ENCODE measurements at regions not wholly inside any gene's neighbourhood (a gene's known extent, or its start where the extent isn't known, plus 50 kb on each side); places are given as distances from the start of the nearest gene placed in this dataset.

DNA sequence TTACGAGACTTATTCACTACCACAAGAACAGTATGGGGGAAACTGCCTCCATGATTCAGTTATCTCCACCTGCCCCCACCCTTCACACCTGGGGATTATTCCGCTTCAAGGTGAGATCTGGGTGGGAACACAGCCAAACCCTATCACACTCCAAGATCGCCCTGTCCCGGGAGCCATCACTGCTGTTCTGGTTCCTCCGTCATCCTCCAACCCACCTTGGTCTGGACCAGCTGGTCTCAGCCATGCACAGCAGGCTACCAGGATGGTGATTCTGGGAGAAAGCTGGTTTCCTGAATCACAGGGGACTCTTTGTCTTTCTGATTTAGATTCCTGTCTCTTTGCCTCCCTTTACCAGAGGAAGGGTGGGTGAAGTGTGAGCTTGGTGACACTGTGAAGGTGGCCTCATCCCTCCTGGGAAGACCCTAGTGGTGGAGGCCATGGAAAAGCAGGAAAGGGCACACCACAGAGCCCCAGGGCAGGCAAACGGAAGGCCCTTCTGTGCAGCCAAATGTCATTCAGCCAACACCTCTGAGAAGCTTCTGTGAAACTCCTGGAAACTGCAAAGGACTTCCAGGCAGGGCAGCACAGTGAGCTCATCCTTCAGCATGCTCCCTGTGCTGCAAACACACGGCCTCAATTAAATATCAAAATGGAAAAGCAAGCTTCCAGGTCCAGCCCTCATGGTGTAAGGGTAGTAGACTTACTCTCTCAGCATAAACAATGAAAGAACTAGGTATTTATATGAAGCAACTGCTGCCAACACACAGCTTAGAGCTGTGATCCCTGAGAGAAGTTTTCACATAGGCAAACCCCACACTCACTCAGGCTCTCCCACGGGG, 169.8 kb downstream of the ANKRD60 start:
- Mint-ChIP-seq H3K36me3 (ENCODE audit: low read depth) (no peaks in the 10 kb centered on the region), H3K27me3 (peaks cover 23% of the 10 kb centered on the region), H3K27ac (no peak overlapping the region), H3K4me3 (no peak overlapping the region), H3K4me1 (no peaks in the 10 kb centered on the region), H3K9me3 (peaks cover 5% of the 10 kb centered on the region)
- no peak for ATAC-seq
- no peak for DNase-seq

DNA sequence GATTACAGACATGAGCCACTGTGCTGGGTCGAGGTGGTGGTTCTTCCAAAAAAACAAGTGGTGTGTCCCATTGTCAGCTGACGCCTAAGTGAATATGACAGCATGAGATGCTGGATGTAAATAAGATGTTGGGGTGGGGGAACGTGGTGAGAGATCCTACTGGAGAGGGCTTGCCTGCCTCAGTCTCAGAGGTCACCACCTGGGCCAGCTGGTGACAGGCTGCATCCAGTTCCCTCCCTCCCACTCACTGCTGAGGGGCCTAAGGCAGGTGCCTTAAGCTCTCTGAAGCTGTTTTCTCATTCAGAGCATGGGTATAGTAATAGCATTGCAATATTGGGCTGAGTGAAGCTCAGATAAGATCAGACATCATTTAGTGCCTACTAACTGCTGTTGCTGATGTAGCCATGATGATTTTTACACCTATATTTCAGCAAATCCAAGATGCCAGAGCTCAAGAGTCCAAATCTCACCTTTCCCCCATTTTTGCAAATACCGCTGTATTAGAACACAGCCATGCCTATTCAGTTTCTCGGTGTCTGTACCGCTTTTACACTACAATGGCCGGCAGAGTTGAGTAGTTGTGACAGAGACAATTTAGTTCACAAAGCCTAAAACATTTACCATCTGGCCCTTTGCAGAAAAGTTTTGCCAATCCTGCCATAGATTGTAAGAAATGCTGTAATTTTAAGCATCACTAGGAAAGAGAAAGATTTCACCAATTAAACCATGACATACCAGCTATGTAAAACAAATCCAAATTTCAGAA, 171.3 kb downstream of the ANKRD60 start:
- Mint-ChIP-seq H3K27ac (no peak overlapping the region), H3K27me3 (peaks cover 26% of the 10 kb centered on the region), H3K4me1 (no peaks in the 10 kb centered on the region), H3K36me3 (ENCODE audit: low read depth) (no peaks in the 10 kb centered on the region), H3K4me3 (no peak overlapping the region), H3K9me3 (no peaks in the 10 kb centered on the region)
- no peak for ATAC-seq
- DNase-seq = no peak

DNA sequence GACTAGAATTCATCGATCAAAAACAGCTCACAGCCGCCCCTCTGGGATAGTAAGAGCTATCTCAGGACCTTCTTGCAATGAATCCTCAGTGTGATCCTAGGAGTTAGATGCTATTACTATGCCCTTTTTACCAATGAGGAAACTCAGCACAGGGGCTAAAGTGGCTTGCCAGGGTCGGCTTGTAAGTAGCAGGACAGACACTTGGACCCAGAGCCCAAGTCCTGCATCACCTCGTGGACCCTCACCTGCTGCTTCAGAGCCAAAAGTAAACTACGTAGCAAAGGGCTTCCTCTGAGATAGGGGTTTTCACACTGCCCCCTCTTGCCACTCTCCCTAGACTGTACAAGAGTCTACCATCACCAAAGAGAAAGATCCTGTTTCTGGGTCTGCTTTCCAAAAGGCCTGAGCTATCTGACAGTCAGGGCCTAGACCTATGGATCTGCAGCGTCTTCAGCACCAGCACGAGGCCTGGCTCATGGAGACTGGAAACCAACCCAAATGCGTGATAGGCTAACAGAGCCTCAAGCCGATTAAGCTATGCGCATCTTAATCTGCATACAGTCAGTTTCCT, 172.3 kb downstream of the ANKRD60 start:
- ATAC-seq (no peak), DNase-seq (no peak)
- Mint-ChIP-seq H3K4me1 (no peaks in the 10 kb centered on the region), H3K27me3 (peaks cover 29% of the 10 kb centered on the region), H3K27ac (no peak overlapping the region), H3K36me3 (ENCODE audit: low read depth) (no peaks in the 10 kb centered on the region), H3K9me3 (peaks cover 7% of the 10 kb centered on the region), H3K4me3 (no peak overlapping the region)

DNA sequence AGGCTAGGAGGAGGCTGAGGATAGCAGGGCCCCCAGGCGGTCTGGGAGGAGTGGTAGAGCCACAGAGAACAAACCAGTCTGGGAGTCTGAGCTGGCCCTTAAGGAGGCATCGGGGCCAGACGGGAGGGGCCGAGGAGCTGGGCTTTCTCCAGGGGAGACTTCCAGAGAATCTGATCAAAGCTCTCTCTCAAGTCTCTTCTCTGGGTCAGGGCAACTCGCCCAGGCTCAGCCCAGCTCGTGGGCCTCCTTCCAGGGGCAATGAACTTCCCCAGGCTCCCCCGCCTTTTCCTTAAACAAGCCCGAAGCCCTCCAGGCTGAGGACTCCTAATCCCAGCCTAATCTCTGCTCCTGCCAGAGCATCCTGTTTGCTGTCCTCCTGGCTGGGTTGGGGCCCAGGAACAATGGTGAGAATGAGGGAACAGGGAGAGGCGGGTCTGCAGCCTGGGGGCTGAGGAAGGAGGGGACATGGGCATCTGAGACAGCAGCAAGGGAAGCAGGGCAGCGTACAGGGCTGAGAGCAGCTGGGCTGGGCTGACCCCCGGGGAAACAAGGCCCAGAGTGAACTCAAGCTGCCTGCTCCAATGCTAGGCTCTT, 173.6 kb downstream of the ANKRD60 start:
- no peaks in the 10 kb centered on the region for H3K4me1 Mint-ChIP-seq

DNA sequence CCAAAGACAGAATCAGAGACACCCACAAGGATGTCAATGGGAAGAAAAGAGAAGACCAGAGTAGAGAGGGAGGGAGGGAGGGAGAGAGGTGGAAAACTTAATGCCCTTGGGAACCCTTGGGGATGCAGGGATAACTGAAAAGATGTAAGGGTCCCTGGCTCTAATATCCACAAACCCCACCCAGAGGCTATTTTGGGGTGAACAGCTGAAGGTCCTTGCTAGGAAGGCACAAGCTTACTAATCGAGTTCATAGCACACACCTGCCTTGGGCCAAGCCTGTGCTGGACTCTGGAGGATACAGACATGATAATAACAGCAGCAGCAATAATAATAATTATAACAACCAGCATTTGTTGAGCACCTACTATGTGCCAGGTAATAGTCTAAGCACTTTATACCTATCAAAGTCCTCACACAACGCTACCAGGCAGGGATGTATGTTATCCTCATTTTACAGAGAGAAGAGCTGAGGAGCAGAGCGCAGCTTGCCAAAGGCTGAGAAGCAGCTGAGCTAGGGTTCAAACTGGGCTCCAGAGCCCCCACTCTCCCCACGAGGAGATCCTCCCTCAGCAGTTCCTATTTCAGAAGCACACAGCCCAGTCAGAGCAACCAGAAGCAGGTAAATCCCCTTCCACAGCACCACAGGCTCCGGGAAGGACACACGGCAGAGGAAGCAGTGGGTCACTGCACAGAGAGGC, 174.2 kb downstream of the ANKRD60 start:
- no peak for ATAC-seq
- no peaks in the 10 kb centered on the region for H3K36me3 Mint-ChIP-seq (ENCODE audit: low read depth)

More for the DNA sequence above, 173.6 kb downstream of the ANKRD60 start:
- peaks cover 25% of the 10 kb centered on the region for H3K27me3 Mint-ChIP-seq
- no peak for DNase-seq
- H3K27ac Mint-ChIP-seq = no peak overlapping the region
- H3K36me3 Mint-ChIP-seq (ENCODE audit: low read depth) = no peaks in the 10 kb centered on the region
- ATAC-seq = no peak
- H3K9me3 Mint-ChIP-seq = peaks cover 15% of the 10 kb centered on the region
- H3K4me3 Mint-ChIP-seq = no peak overlapping the region

DNA sequence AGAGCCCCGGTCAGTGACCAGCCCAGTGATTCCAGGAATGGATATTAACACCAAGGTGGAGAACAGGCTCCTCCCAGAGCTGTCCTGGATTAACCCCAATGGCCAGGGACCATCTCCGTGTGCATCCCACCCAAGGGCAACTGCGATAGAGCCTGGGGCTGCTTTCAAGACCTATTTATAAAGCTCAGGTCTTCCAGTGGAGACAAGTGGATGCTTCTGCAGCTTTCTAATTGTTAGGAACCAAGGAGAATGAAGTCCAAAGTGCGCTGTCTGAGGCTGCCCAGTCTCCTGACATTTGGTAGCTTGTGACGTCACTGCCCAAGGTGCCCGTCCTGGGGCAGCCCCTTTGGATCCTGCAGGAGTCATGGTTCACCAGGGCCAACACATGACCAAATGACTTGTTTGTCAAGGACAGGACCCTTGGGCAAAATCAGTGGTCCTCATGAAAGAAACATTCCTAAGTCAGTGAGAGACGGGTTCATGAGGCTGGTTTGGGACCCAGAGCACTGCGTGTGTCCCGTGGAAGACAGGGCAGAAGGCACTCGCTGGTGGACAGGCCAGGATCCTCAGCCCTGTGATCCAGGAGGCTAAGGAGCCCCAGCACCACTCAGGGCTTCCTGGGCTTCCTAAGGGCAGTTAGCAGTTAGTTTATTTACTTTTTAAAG, 174.9 kb downstream of the ANKRD60 start:
- Mint-ChIP-seq H3K4me1 (no peaks in the 10 kb centered on the region), H3K4me3 (no peak overlapping the region), H3K27ac (no peak overlapping the region), H3K9me3 (peaks cover 15% of the 10 kb centered on the region), H3K27me3 (peaks cover 15% of the 10 kb centered on the region), H3K36me3 (ENCODE audit: low read depth) (no peaks in the 10 kb centered on the region)
- ATAC-seq (no peak), DNase-seq (no peak)

More for the DNA sequence above, 174.2 kb downstream of the ANKRD60 start:
- no peak overlapping the region for H3K4me3 Mint-ChIP-seq
- no peaks in the 10 kb centered on the region for H3K4me1 Mint-ChIP-seq
- H3K27me3 Mint-ChIP-seq = peaks cover 18% of the 10 kb centered on the region
- no peak overlapping the region for H3K27ac Mint-ChIP-seq
- no peak for DNase-seq
- H3K9me3 Mint-ChIP-seq = peaks cover 15% of the 10 kb centered on the region

DNA sequence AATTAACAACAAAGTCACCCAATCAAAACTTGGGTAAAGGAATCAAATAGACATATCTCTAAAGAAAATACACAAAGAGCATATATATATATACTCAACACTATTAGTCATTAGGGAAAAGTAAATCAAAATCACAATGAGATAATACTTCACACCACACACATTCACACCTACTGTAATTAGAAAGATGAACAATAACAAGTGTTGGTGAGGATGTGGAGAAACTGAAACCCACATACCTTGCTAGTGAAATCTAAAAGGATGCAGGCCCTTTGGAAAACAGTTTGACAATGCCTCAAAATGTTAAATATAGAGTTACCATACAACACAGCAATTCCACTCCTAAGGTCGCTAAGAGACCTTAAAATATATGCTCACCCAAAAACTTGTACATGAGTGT, 177.1 kb downstream of the ANKRD60 start:
- ATAC-seq = no peak
- no peak for DNase-seq
- Mint-ChIP-seq H3K27ac (no peak overlapping the region), H3K9me3 (peaks cover 15% of the 10 kb centered on the region), H3K4me3 (no peak overlapping the region), H3K4me1 (no peaks in the 10 kb centered on the region), H3K36me3 (ENCODE audit: low read depth) (no peaks in the 10 kb centered on the region), H3K27me3 (peaks cover 9% of the 10 kb centered on the region)

DNA sequence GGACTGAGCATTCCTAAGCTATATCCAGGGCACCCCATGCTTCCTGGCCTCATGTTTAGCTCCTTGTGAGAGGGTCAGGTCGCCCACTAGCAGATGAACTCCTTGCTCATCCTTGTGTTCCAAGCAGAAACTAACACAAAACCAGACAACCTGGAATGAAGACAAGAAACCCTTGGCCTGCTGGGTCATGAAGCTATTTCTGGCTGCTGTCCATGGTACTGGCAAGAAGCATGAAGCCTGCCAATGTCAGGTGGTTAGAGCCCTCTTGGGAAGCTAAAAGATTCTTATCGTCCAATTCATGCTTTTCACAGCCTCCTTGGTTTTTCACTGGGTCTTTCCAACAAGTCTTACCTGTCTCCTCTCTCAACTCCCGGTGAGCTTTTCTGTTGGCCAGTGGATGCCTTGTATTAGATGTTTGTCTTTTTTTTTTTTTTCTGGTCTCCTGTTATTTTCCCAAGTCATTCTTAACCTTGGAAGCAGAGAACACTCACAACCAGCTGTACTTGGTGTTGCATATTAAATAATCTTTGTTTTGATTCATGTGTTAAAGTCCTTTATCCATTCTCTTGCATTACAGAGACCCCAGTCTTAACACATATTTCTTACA, 180.3 kb downstream of the ANKRD60 start:
- Mint-ChIP-seq H3K36me3 (ENCODE audit: low read depth) (no peaks in the 10 kb centered on the region), H3K27ac (no peak overlapping the region)

DNA sequence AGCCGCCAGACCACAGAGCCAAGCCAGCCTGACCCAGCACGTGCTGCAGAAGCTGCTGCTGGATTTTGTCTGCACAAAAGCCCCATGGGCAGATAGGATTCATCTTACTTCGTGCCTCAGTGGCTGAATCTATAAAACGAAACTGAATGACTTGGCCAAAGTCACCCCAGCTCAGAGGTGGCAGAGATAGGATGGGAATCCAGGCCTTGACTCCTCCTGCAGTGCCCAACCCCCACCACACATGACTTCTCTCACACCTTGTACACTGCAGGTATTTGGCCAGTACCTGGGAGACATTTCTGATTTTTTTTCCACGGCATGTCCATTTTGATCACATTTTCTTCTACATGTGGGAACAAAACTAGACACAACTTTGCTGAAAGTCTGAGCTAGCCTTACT, 182.1 kb downstream of the ANKRD60 start:
- no peak overlapping the region for H3K27ac Mint-ChIP-seq
- ATAC-seq (no peak), DNase-seq (no peak)
- no peaks in the 10 kb centered on the region for H3K4me1 Mint-ChIP-seq
- peaks cover 4% of the 10 kb centered on the region for H3K27me3 Mint-ChIP-seq
- no peak overlapping the region for H3K4me3 Mint-ChIP-seq
- H3K36me3 Mint-ChIP-seq (ENCODE audit: low read depth) = no peaks in the 10 kb centered on the region
- H3K9me3 Mint-ChIP-seq = peaks cover 9% of the 10 kb centered on the region

More for the DNA sequence above, 180.3 kb downstream of the ANKRD60 start:
- no peaks in the 10 kb centered on the region for H3K4me1 Mint-ChIP-seq
- ATAC-seq (no peak), DNase-seq (no peak)
- peaks cover 10% of the 10 kb centered on the region for H3K27me3 Mint-ChIP-seq
- H3K9me3 Mint-ChIP-seq = peaks cover 15% of the 10 kb centered on the region
- no peak overlapping the region for H3K4me3 Mint-ChIP-seq

DNA sequence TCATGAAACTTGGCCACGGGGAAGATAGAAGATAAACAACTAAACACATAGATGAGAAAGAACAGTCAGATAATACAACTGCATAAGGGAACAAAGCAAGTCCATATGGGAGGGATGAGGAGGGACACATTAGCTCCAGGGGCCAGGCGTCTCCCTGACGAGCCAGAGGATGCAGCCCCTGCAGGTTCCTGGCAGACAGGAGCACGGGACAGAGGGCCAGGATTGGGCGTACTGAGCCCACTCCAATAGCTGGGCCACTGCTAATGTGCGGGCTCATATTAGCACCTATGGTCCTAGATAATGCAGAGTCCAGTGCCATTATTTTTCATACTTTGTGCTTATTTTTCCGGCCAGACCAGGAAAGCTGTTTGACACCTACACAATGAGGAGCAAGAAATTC, 182.9 kb downstream of the ANKRD60 start:
- H3K9me3 Mint-ChIP-seq = peaks cover 6% of the 10 kb centered on the region
- peaks cover 4% of the 10 kb centered on the region for H3K27me3 Mint-ChIP-seq
- ATAC-seq (no peak), DNase-seq (no peak)
- no peak overlapping the region for H3K27ac Mint-ChIP-seq
- no peak overlapping the region for H3K4me3 Mint-ChIP-seq
- H3K36me3 Mint-ChIP-seq (ENCODE audit: low read depth) = no peaks in the 10 kb centered on the region
- no peaks in the 10 kb centered on the region for H3K4me1 Mint-ChIP-seq

DNA sequence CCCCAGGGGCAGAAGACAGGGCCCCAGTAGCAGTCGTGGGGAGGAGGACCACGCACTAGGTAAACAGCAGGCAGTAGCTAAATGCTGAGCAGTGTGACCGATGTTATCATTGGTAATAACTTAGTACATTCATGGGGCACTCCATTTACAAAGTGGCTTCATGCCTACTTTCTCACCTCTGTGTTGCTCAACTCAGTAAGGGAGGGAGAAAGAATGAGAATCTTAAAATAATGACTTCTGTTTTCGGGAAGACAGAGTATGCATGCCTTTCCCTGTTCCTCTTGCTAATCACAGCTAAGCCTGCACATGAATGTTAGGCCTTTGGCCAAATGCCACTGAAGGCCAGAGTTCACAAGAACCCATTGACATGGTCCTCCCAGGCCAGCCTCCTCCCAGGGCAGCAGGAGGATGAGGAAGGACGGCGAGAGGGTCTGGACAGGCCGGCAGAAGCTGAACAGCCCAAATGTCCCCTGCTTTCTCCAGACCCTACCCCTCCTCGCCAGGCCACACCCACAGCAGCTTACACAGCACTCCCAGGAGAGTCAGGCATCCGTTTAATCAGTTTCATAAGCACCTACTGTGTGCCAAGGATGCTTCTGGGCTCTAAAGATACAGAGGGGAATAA, 183.4 kb downstream of the ANKRD60 start:
- no peaks in the 10 kb centered on the region for H3K4me1 Mint-ChIP-seq
- no peak overlapping the region for H3K4me3 Mint-ChIP-seq
- no peaks in the 10 kb centered on the region for H3K36me3 Mint-ChIP-seq (ENCODE audit: low read depth)
- H3K27me3 Mint-ChIP-seq = peaks cover 4% of the 10 kb centered on the region
- peaks cover under 1% of the 10 kb centered on the region for H3K9me3 Mint-ChIP-seq
- ATAC-seq (no peak), DNase-seq (no peak)
- no peak overlapping the region for H3K27ac Mint-ChIP-seq

DNA sequence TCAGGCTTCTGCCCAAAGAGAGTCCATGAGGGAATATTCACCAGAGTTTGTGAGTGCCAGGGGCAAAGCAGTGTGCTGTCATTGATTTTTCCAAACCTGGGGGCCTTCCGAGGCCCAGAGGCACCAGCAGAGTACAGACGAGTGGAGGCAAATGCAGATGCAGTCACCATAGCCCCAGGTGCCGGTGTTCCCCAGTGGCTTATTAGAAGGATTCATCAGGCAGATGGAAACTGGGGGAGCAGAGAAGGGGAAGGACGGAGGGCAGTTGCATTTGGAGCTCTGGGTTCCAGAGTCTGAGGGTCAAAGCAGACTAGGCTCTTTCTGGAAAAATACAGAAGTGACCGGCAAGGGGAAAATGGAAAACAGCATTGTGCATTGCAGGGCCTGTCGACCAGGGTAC, 184.2 kb downstream of the ANKRD60 start:
- H3K36me3 Mint-ChIP-seq (ENCODE audit: low read depth) = no peaks in the 10 kb centered on the region
- no peaks in the 10 kb centered on the region for H3K9me3 Mint-ChIP-seq
- no peak overlapping the region for H3K27ac Mint-ChIP-seq
- H3K4me3 Mint-ChIP-seq = no peak overlapping the region
- DNase-seq (no peak), ATAC-seq (no peak)
- H3K4me1 Mint-ChIP-seq = no peaks in the 10 kb centered on the region
- H3K27me3 Mint-ChIP-seq = peaks cover 4% of the 10 kb centered on the region

Measured in activated naive CD8-positive, alpha-beta T cell treated with anti-CD3 and anti-CD28 coated beads, Interleukin-2, amount 50 U/mL, for 24 hours (primary cell).